HG03159 (cell line): ENCODE measurements at regions not wholly inside any gene's neighbourhood (a gene's known extent, or its start where the extent isn't known, plus 50 kb on each side); places are given as distances from the start of the nearest gene placed in this dataset.
"Not testable (repeated sequence)": the region's sequence is repeated elsewhere in the genome, so short reads cannot be mapped to it uniquely, and the experiment has no call there.

Experiments
- ATAC-seq: cut with Tn5 transposase; IDR thresholded peaks from one replicate; pipeline ENCODE4 v1.9.1; 2021; ENCODE audit warnings: mild to moderate bottlenecking, moderate library complexity; ENCODE audit not compliant: unreplicated experiment

GRCh38 chr9:30506749-30507148, 1877.7 kb upstream of the ACO1 start:
- ATAC-seq, result no peak

- ATAC-seq, result no peak
These were observed 1877.3 kb upstream of the ACO1 start for GRCh38 chr9:30507166-30507565.

GRCh38 chr9:30511666-30512065, 1872.8 kb upstream of the ACO1 start:
- no peak for ATAC-seq

GRCh38 chr9:30519166-30519565, 1865.3 kb upstream of the ACO1 start:
- ATAC-seq, result no peak

GRCh38 chr9:30519756-30520155, 1864.7 kb upstream of the ACO1 start:
- no peak for ATAC-seq

GRCh38 chr9:30522061-30522460, 1862.4 kb upstream of the ACO1 start:
- no peak for ATAC-seq

- ATAC-seq, result no peak
These were observed 1862.0 kb upstream of the ACO1 start for GRCh38 chr9:30522486-30522885.

- ATAC-seq, result no peak
These were observed 1860.1 kb upstream of the ACO1 start for GRCh38 chr9:30524311-30524710.

GRCh38 chr9:30534455-30534854, 1850.0 kb upstream of the ACO1 start:
- ATAC-seq, result no peak

GRCh38 chr9:30534896-30535295, 1849.5 kb upstream of the ACO1 start:
- no peak for ATAC-seq

GRCh38 chr9:30536494-30536893, 1847.9 kb upstream of the ACO1 start:
- ATAC-seq, result no peak

GRCh38 chr9:30539696-30540095, 1844.7 kb upstream of the ACO1 start:
- ATAC-seq, result not testable (repeated sequence)

GRCh38 chr9:30574355-30575151, 1809.9 kb upstream of the ACO1 start:
- no peak for ATAC-seq

GRCh38 chr9:30575218-30575617, 1809.2 kb upstream of the ACO1 start:
- ATAC-seq, result no peak

- ATAC-seq, result no peak
These were observed 1808.8 kb upstream of the ACO1 start for GRCh38 chr9:30575691-30576090.

- ATAC-seq, result no peak
These were observed 1804.6 kb upstream of the ACO1 start for GRCh38 chr9:30579810-30580209.

- ATAC-seq, result no peak
These were observed 1802.2 kb upstream of the ACO1 start for GRCh38 chr9:30582240-30582639.

- no peak for ATAC-seq
These were observed 1799.9 kb upstream of the ACO1 start for GRCh38 chr9:30584559-30584958.

- ATAC-seq, result no peak
These were observed 1793.0 kb upstream of the ACO1 start for GRCh38 chr9:30591461-30591860.

- no peak for ATAC-seq
These were observed 1786.8 kb upstream of the ACO1 start for GRCh38 chr9:30597608-30598007.

GRCh38 chr9:30605936-30606335, 1778.5 kb upstream of the ACO1 start:
- no peak for ATAC-seq

- no peak for ATAC-seq
These were observed 1774.7 kb upstream of the ACO1 start for GRCh38 chr9:30609713-30610112.

GRCh38 chr9:30616782-30617181, 1767.7 kb upstream of the ACO1 start:
- not testable (repeated sequence) for ATAC-seq
